H1 (cell line): ENCODE measurements at regions not wholly inside any gene's neighbourhood (a gene's known extent, or its start where the extent isn't known, plus 50 kb on each side); places are given as distances from the start of the nearest gene placed in this dataset.

Source experiments
- TF ChIP-seq, protein P1 (sequence below): IDR thresholded peaks from 2 replicates; pipeline ENCODE4 v1.6.1; 2012; ENCODE audit warnings: low read length, inconsistent platforms

DNA sequence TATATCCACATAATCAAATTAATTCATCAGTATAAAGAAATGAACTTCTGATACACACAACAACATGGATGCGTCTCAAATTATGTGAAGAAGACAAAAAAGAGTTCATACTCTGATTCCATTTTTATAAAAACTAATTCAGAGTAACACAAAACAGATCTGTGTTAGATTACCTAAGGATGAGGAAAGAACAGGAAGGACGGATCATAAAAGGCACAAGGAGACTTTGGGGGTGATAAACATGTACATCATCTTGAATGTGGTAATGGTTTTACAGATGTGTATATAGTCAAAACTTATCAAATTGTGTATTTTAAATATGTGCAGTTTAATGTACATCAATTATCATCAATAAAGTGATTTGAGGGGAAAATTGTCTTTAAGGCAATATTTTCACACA lies 59.9 kb upstream of the DOCK9 start (continued):
- TF ChIP-seq, protein P1, sequence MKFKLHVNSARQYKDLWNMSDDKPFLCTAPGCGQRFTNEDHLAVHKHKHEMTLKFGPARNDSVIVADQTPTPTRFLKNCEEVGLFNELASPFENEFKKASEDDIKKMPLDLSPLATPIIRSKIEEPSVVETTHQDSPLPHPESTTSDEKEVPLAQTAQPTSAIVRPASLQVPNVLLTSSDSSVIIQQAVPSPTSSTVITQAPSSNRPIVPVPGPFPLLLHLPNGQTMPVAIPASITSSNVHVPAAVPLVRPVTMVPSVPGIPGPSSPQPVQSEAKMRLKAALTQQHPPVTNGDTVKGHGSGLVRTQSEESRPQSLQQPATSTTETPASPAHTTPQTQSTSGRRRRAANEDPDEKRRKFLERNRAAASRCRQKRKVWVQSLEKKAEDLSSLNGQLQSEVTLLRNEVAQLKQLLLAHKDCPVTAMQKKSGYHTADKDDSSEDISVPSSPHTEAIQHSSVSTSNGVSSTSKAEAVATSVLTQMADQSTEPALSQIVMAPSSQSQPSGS: no peak
